Endothelial cell of hepatic sinusoid (primary cell): ENCODE measurements at regions not wholly inside any gene's neighbourhood (a gene's known extent, or its start where the extent isn't known, plus 50 kb on each side); places are given as distances from the start of the nearest gene placed in this dataset.

Experiments used
- in situ Hi-C: cut with HindIII; loops from 2 replicates; pipeline ENCODE4 v1.10.0; 2017; ENCODE audit warnings: low sequenced_read_pairs

GRCh38 chr9:129235041-129235930 is 57.2 kb upstream of the IER5L start:
- in situ Hi-C loops: loop anchor here (5.0 kb wide), 1 partner anchor 63 kb away; no protein-coding TSS in a partner anchor

DNA sequence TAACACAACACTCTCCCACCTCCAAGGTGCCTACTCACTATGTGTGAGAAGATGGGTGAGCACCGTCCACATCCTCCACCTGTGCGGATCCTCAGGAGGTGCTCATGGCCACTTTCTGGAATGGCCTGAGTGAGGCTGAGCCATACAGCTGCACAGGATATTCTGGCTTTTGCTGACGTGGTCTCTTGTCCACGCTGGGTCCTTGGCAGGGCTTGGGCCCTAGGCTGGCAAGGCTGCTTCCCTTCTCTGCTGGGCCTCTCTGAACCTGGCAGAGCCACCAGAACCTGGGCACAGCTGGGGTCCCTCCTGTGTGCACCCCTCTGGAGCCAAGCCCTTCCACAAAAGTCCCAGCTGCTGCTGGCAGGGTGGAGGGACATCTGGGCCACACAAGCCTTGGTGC is 56.4 kb upstream of the IER5L start:
- in situ Hi-C loops: no loop called here

- in situ Hi-C loops: no loop called here
Measured at GRCh38 chr9:129232839-129233591, 55.0 kb upstream of the IER5L start.

DNA sequence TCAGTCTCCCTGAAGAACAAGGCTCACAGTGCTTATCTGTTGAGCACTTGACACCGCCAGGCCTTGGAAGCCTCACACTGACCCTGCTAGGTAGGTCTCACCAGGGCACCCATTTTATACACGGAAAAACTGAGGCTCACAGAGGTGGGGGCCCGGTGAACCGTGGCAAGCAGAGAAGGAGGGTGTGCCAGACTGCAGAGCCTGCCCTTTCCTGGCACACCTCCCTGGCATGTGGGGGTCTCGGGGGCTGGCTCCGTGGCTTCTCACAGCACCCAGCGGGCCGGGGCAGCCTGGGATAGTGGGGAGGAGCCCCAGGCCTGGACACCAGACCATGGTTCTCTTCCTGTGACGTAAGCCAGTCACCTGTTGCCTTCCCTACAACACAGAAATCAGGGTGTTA is 53.7 kb upstream of the IER5L start:
- in situ Hi-C loops: no loop called here

DNA sequence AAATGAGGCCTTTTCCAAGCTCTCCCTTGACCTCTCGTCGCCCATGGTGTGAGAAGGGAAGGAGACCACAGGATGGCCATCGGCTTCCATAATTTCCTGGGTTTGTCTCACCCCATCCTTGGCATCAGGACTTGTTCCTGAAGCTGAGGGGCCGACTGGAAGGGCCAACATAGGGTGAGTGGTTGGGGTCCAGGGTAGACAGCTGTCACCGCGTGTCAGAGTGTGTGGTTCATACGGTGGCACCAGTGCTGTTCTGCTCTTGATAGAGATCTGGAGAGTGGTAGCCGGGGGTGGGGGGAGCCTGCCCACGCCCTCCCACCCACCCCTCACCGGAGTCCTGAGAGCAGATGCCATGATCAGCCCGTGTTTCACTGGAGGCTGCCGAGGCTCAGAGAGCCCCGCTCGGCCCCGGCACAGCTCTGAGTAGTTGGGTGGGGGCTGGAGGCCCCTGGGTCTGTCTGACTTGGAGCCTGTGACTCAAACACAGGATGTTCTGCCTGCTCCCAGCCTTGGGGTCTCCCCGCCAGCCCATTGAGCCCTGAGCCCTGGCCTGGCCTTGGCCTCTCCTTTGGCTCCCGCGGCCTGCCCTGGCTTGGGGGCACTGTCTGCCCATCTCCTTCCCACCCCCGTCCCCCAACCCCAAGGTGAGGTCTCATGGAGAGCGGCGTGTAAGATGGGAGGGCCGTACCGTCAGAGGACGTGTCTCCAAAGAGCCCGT is 53.1 kb upstream of the IER5L start:
- in situ Hi-C loops: no loop called here

DNA sequence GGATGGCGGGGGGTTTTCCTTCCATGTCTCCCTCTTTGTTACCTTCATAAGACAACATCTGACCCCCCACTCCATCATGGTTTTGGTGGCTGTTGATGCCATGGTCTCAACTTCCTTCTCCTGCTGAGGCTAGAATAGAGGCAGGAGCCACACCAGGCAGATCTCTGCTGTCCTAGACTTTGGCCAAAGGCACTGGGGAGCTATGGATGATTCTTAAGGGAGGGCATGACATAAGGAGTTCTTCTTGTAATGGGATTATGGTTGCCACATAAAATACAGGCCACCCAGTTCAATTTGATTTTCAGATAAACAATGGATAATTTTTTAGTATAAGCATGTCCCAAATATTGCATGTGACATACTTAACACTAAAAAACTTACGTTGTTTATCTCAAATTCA is 52.2 kb upstream of the IER5L start:
- in situ Hi-C loops: no loop called here
